ENCODE measurements at regions not wholly inside any gene's neighbourhood (a gene's known extent, or its start where the extent isn't known, plus 50 kb on each side); places are given as distances from the start of the nearest gene placed in this dataset.
"Not testable (repeated sequence)": the region's sequence is repeated elsewhere in the genome, so short reads cannot be mapped to it uniquely, and the experiment has no call there.

DNA sequence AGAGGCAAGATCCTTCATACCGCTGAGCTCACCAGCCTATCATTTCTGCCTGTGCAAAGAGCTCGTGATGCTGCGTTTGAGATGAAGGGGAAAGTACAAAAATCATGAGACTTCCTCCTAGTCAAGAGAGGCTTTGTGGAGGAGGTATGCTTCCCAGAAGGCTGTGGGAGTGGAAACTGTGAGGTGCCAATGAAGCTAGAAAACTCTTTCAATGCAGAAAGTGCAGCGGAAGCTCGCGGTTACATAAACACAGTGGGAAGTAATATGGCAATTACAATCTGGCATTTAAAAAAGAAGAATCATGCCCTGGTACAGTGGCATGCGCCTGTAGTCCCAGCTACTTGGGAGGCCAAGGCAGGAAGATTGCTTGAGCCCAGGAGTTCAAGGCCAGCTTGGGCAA, 134.8 kb downstream of the EHF start:
- no peak for DNase-seq (ENCODE audit: low read depth in 2 of 2)

DNA sequence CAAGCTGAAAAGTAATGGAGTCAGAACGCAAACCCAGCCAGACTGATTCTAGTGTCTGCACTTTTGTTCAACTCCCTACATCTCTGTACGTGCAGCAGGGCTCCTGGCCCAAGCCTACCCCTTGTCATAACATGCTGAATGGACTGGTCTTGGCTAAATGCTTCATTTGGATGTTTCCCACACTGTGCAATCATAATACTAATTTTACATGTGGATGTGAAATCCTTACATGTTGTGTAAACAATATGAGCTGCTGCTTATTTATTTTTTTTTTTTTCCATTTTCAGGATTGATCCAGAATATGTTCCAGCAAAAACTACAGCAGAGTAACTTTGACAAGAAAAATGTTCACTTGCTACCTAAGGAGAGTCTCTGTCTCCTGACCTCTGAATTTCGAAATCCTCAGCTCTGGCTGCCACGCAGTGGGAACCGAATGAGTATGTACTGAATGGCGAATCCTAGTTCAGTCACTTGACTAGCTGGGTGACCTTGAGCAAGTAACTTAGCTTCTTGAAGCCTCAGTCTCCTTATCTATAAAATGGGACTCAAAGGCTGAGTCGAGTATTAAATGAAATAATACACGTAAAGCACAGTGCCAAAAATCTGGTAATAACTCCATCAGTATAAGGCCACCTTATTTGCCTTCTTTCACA, 133.4 kb downstream of the EHF start:
- no peak for DNase-seq (ENCODE audit: low read depth in 2 of 2)

DNA sequence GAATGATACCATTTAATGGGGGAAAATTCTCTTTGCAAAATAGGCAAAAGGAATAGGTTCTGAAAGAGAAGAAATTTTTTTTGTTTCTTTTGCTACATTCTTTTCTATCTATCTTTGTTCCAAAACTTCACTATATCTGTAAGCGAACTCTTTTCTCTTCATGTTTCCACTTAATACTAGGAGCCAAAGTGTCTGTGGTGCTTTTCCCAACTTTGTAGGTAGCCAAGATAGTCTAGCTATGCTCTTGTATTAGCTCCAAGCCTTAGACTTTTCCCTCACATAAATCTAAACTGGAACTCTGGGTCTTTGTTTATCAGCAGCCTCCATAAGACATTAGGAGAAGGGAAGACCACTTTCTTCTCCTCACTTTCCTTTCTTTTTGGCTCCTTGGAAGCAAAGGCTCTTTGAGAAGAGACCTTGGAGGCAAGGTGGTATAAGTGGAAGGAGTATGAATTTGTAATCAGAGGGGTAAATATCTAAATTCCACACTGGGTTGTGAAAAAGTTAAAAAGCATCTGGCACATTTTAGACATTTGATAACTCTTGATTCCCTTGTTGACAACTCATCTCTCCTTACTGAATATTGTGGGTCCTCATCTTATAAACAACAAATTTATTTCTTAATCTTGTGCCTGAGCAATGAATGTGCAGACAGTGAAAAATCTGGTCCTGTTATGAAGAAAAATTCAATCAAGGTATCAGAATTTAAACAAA, 130.0 kb downstream of the EHF start:
- no peak for DNase-seq (ENCODE audit: low read depth in 2 of 2)

DNA sequence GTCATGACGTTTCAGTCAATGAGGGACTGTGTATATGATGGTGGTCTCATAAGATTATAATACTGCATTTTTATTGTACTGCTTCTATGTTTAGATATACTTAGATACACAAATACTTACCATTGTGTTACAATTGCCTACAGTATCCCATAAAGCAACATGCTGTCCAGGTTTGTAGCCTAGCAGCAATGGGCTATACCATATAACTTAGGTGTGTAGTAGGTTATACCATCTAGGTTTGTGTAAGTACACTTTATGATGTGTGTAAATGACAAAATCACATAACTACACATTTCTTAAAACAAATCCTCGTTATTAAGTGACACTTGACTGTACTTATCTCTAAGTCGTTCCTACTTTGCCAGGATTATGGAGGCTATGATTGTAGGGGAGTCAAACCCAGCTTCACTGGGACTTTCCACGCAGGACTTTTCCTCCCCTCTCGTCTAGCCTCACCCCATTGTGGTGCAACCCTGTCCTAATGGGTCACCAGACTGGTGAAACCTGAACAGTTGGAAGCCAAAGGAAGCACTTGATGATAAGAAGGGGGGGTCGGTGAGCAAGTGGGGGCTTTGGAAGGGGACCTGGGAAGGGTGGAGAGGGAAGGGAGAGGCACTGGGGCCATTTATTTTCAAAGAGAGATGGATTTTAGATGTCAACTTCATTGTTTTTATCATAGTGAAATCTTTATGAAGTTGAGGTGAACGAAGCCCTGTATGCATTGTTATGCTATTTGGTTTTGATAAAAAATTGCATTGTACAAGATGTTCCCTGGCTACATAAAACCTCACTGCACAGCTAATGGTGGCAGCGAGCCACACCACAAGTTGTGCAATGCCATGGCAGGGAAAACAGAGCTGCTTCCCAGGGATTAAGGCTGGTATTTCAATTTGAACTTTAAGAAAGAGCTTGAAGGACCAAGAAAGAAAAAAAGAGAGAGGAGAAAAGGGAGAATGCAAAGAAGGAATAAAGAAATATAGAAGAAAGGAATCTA, 129.1 kb downstream of the EHF start:
- no peak for DNase-seq (ENCODE audit: low read depth in 2 of 2)

DNA sequence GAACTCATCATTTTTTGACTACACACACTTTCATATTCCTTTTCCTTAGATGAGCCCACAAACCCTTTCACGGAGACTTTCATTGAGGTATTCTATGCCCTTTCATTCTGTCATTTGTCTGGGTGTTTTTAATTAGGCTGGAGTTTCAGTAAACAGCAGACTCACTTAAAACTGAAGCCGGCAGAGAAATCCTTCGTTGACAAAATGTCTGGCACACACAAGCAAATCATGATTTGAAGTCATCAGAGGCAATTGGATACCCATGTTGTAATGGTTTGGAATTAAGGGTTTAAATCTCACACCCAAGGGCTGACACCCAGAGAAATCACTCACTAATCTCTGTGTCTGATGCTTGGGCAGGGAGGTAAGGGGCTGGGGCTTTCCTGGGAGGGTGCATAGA, 127.1 kb downstream of the EHF start:
- DNase-seq (ENCODE audit: low read depth in 2 of 2): no peak

DNA sequence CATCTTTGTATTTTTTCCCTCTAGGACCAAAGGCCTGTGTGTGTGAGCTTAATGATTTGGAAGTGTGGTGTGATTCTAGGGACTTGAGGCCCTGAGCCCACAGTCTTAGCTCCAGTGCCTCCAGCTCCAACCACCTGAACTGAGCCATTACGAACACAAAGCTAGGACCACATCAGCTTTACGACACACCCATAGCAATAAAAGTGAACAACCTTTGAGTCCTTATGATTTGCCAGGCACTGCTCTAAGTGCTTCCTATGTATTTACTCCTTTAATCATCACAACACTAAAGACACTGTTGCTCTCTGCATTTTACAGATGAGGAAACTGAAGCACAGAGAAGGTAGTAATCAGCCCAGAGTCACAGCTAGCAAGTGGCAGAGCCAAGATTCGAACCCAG, 126.4 kb downstream of the EHF start:
- no peak for DNase-seq (ENCODE audit: low read depth in 2 of 2)

DNA sequence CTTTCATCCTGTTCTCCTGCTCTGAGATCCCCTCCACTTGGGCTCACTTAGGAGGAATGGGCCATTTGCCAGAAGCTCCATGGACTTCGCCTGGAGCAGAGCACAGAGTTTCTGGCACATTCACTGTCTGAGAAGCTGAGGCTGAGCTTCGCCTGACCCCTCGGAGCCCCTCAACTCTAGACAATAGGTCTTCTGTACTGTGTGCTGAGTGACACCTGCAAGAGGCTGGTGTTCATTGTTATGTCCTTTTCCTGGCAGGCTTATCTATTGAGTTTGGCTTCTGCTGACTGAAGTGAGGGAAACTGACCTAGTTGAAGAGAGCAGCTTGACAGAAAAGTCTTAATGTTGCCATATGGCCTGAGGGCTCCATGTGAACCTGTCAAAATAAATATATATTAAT, 124.3 kb downstream of the EHF start:
- peak in 1 of 2 donors; percentile 3 for DNase-seq (ENCODE audit: low read depth in 2 of 2)

DNA sequence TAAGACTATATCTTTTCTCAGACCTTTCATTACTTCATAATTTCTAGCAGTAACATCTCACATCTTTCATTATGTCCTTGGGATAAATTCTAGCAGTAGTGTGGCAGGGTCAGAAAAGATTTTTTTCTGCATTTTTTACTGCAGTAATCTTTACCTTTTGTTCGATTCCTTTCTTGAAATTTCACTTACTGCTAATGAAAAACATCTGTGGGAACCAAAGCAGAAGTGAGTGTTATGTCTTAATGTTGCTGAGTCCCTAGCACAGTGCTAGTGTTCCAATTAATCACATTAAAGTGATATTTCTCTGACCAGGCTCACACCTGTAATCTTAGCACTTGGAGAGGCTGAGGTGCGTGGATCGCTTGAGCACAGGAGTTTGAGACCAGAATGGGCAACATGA, 123.6 kb downstream of the EHF start:
- DNase-seq (ENCODE audit: low read depth in 2 of 2): no peak

DNA sequence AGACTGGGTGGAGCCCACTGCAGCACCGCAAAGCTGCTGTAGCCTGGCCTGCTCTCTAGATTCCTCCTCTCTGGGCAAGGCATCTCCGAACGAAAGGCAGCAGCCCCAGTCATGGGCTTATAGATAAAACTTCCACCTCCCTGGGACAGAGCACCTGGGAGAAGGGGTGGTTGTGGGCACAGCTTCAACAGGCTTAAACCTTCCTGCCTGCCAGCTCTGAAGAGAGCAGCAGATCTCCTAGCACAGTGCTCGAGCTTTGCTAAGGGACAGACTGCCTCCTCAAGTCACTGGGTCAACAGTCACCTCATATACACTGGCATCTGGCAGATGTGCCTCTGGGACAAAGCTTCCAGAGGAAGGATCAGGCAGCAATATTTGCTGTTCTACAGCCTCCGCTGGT, 117.3 kb downstream of the EHF start:
- DNase-seq (ENCODE audit: low read depth in 2 of 2): no peak

DNA sequence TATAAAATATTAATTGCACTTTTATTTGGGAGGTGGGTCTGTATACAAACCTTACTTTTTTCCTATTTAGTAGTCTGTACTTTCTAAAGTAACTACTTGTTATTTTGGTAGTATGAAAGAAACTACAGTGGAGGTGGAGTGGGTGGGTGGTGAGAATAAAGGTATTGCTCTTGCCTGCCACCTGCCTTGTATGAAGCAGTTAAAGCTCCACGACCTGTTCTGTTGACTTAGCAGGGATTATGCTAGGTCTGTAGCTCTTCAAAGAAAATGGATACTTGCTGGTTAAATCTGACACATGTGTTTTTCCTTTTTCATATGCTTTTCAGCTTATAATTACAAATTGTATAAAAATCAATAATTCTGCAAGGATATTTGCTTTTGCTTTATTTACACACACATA, 111.9 kb downstream of the EHF start:
- DNase-seq (ENCODE audit: low read depth in 2 of 2): no peak

DNA sequence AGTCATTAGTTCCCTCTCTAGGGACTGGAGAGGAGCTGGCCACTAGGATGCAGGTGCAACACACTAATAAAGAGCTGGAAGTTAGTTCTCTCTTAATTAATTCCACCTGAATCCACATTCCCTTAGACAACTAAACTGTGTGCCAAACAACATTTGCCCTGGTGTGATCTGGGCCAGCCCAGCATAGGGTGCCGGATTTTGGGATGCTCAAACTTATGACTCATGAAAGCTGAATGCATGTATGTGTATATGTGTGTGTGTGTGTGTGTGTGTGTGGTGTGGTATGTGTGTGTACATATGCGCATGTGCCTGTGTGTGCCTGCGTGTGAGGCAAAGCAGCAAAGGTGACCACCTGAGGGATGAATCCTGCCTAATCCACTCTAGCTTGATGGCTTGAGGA, 110.7 kb downstream of the EHF start:
- no peak for DNase-seq (ENCODE audit: low read depth in 2 of 2)

DNA sequence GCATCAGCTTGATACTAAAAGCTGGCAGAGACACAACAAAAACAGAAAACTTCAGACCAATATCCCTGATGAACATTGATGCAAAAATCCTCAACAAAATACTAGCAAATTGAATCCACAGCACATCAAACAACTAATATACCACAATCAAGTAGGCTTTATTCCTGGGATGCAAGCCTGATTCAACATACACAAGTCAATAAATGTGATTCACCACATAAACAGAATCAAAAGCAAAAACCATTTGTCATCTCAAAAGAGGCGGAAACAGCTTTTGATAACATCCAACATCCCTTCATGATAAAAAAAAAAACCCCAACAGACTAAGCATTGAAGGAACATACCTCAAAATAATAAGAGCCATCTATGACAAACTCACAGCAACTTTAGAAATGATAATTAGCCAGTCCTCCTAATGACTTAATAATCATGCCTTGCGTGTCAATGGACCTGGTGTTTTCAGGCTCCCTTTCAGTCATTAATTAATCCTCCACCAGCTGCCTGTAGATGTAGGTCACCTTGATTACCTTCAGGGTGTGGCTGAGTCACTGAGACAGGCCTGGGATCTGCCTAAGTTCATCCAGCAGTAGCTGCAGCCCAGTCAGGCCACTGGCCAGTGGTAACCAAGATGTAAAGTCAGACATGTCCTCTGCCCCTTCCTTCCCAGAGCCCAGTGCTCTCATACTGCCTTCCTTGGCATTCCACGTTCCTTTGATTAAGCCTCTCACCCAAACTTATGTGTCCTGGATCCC, 109.8 kb downstream of the EHF start:
- no peak for DNase-seq (ENCODE audit: low read depth in 2 of 2)

DNA sequence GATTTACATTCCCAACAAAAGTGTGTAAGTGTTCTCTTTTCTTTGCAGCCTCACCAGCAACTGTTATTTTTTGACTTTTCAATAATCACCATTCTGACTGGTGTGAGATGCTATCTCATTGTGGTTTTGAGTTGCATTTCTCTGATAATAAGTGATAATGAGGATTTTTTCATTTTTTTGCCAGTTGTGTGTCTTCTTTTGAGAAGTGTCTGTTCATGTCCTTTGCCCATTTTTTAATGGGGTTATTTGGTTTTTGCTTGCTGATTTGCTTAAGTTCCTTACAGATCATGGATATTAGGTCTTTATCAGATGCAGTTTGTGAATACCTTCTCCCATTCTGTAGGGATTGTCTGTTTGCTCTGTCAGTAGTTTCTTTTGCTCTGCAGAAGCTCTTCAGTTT, 107.7 kb downstream of the EHF start:
- DNase-seq (ENCODE audit: low read depth in 2 of 2): no peak

DNA sequence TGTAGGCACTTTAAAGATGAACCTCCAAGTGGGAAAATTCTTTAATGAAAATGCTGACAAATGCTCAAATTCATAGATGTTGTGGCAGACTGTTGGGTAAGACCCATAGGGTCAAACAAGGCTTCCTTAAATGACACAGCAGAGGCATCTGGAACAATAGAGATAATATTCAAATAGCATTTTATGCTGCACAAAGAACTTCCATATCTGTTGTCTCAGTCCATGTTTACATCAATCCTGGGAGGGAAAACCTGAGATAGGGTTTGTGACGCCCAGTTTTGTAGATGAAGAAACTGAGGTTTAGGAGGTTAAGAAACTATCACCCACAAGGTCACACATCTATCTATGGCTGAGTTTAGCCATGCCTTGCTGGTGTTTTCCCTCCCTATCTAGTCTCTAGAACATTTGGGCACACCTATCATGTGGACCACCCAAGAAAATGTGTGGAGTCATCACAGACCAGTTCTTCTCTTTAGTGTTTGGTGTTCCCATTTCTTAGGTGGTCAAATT, 106.4 kb downstream of the EHF start:
- no peak for DNase-seq (ENCODE audit: low read depth in 2 of 2)

DNA sequence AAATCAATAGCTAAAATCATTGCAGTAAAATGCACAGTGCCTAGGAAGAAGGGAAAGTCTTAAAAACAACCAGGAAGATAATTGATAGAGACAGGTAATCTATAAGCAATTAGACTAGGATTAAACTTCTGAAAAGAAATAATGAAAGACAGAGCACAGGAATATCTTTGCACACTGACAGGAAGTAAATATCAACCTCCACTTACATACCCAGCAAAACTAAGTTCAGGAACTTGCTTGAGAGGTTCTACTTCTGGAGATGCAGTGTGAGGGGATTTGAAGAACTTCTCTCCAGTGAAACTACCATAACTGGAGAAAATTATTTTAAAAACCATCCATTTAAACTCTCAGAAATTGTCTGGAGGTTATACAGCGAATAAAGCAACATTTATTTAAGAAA, 104.1 kb downstream of the EHF start:
- no peak for DNase-seq (ENCODE audit: low read depth in 2 of 2)

DNA sequence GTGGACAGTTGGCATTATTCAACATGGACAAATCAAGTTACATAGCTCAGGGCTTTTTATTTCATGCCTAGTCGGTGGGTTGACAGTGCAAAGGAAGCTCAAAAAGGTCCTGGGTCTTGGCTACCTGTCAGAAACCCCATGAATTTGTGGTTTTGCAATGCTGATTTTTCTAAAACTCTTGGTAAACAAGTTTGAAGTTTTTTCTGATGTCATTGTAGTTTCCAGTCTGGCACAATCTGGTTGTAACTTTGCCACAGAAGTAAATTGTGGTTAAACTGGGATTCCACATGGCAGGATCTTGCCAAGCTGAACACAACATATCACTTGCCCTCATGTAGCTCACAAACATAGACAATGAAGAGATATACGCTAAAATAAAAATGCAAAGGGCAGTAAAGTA, 100.8 kb downstream of the EHF start:
- DNase-seq (ENCODE audit: low read depth in 2 of 2): no peak

DNA sequence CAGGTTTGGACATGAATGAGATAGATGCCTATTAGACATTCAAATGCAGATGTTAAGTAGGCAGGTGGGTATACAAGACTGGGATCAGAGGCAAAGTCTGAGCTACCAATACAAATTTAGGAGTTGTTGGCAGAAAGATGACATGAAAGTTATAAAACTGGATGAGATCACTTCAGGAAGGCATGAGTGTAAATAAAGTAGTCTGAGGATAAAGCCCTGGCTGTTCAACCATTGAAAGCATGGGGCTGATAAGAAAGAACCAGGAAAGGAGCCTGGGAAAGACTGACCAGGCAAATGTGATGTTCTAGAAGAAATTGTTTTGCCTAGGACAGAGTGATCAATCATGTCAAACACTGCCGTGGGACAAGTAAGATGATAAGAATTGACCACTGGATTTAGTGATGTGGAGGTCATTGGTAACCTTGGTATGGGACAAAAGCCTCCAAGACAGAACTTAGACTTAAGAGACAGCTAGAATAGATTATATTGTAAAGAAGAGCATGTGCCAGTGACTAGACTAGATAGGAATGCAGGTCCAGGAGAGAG, 98.5 kb downstream of the EHF start:
- DNase-seq (ENCODE audit: low read depth in 2 of 2): no peak

DNA sequence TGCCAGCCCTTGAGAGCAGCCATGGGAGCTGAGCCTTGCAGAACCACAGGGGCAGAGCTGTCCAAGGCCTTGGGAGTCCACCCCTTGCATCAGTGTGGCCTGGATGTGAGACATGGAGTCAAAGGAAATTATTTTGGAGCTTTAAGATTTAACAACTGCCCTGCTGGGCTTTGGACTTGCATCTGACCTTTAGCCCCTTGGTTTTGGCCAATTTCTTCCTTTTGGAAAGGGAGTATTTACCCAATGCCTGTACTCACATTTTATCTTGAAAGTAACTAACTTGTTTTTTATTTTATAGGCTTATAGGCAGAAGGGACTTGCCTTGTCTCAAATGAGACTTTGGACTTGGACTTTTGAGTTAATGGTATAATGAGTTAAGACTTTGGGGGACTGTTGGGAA, 92.7 kb downstream of the EHF start:
- DNase-seq (ENCODE audit: low read depth in 2 of 2): not testable (repeated sequence)

Measured in dermis microvascular lymphatic vessel endothelial cell (primary cell).